Nephron (organoid): ENCODE measurements at regions not wholly inside any gene's neighbourhood (a gene's known extent, or its start where the extent isn't known, plus 50 kb on each side); places are given as distances from the start of the nearest gene placed in this dataset.

ENCODE experiments used
- H3K27ac Mint-ChIP-seq, 3 experiments: 2 replicates each; pipeline ENCODE4 v1.8.0; 2020; ENCODE audit warnings: mixed read lengths in 3 of 3, mild to moderate bottlenecking in 2 of 3, moderate library complexity in 1 of 3
- H3K27me3 Mint-ChIP-seq: 2 replicates; pipeline ENCODE4 v1.8.0; 2021; ENCODE audit warnings: low read depth, mild to moderate bottlenecking, moderate library complexity, mixed read lengths
- H3K36me3 Mint-ChIP-seq: 2 replicates; pipeline ENCODE4 v1.8.0; 2020; ENCODE audit warnings: low read depth, mixed read lengths
- H3K4me1 Mint-ChIP-seq: 2 replicates; pipeline ENCODE4 v1.8.0; 2020; ENCODE audit warnings: mixed read lengths
- H3K4me3 Mint-ChIP-seq, 3 experiments: 2 replicates each; pipeline ENCODE4 v1.8.0; 2020; ENCODE audit warnings: mild to moderate bottlenecking in 3 of 3, mixed read lengths in 3 of 3, moderate library complexity in 2 of 3
- H3K9me3 Mint-ChIP-seq: 2 replicates; pipeline ENCODE4 v1.8.0; 2020; ENCODE audit warnings: mixed read lengths
- CTCF ChIP-seq, 3 experiments: fragments of 200-600 bp; sonication (generic); IDR thresholded peaks; one replicate each; pipeline ENCODE4 v1.5.0; 2021; ENCODE audit warnings: antibody characterized with exemption in 3 of 3; ENCODE audit not compliant: unreplicated experiment in 3 of 3

- H3K27ac Mint-ChIP-seq = peak overlapping the region; percentile 97 to 98 (median 98)
- peak overlapping the region in 2 of 3 experiments; percentile 84 to 91 for H3K4me3 Mint-ChIP-seq
- H3K4me1 Mint-ChIP-seq = peaks cover 80% of the 10 kb centered on the region
- no peak for TF ChIP-seq CTCF (IDR thresholded peaks at IDR 0.05; ENCODE audit: unreplicated experiment in 3 of 3)
- H3K27me3 Mint-ChIP-seq = no peaks in the 10 kb centered on the region
- peaks cover 8% of the 10 kb centered on the region for H3K36me3 Mint-ChIP-seq
- no peaks in the 10 kb centered on the region for H3K9me3 Mint-ChIP-seq
These were observed 151.5 kb downstream of the PRL start for GRCh38 chr6:22145376-22145775.

- H3K9me3 Mint-ChIP-seq = no peaks in the 10 kb centered on the region
- peak; percentile 32 to 37 (median 33) for TF ChIP-seq CTCF (IDR thresholded peaks at IDR 0.05; ENCODE audit: unreplicated experiment in 3 of 3)
These were observed 150.8 kb downstream of the PRL start for GRCh38 chr6:22145823-22146677.

GRCh38 chr6:22146678-22146930 is 150.2 kb downstream of the PRL start:
- peak overlapping the region; percentile 97 to 99 (median 98) for H3K27ac Mint-ChIP-seq
- no peaks in the 10 kb centered on the region for H3K9me3 Mint-ChIP-seq
- peak overlapping the region; percentile 59 to 87 (median 87) for H3K4me3 Mint-ChIP-seq
- peaks cover 8% of the 10 kb centered on the region for H3K36me3 Mint-ChIP-seq
- peaks cover 77% of the 10 kb centered on the region for H3K4me1 Mint-ChIP-seq
- H3K27me3 Mint-ChIP-seq = no peaks in the 10 kb centered on the region
- TF ChIP-seq CTCF (IDR thresholded peaks at IDR 0.05; ENCODE audit: unreplicated experiment in 3 of 3) = no peak

More at GRCh38 chr6:22145823-22146677, 150.8 kb downstream of the PRL start:
- Mint-ChIP-seq H3K27me3 (no peaks in the 10 kb centered on the region), H3K4me1 (peaks cover 83% of the 10 kb centered on the region), H3K4me3 (peak overlapping the region; percentile 61 to 91 (median 84)), H3K27ac (peak overlapping the region; percentile 98 to 99 (median 98)), H3K36me3 (peaks cover 8% of the 10 kb centered on the region)

- Mint-ChIP-seq H3K36me3 (peaks cover 8% of the 10 kb centered on the region), H3K9me3 (no peaks in the 10 kb centered on the region), H3K27ac (peak overlapping the region; percentile 97 to 99 (median 98)), H3K4me1 (peaks cover 77% of the 10 kb centered on the region), H3K4me3 (peak overlapping the region; percentile 59 to 87 (median 87)), H3K27me3 (no peaks in the 10 kb centered on the region)
- TF ChIP-seq CTCF (IDR thresholded peaks at IDR 0.05; ENCODE audit: unreplicated experiment in 3 of 3) = no peak
These were observed 149.7 kb downstream of the PRL start for GRCh38 chr6:22146931-22147701.

GRCh38 chr6:22147921-22148776 is 148.7 kb downstream of the PRL start:
- H3K4me3 Mint-ChIP-seq = peak overlapping the region; percentile 56 to 87 (median 87)
- H3K36me3 Mint-ChIP-seq = peaks cover 8% of the 10 kb centered on the region
- peaks cover 77% of the 10 kb centered on the region for H3K4me1 Mint-ChIP-seq
- peak overlapping the region; percentile 97 to 99 (median 98) for H3K27ac Mint-ChIP-seq
- H3K27me3 Mint-ChIP-seq = no peaks in the 10 kb centered on the region
- no peak for TF ChIP-seq CTCF (IDR thresholded peaks at IDR 0.05; ENCODE audit: unreplicated experiment in 3 of 3)
- H3K9me3 Mint-ChIP-seq = no peaks in the 10 kb centered on the region
